HG03575 (cell line): ENCODE measurements at regions not wholly inside any gene's neighbourhood (a gene's known extent, or its start where the extent isn't known, plus 50 kb on each side); places are given as distances from the start of the nearest gene placed in this dataset.
A peak's percentile ranks its signal among the peaks of the same experiment; 100 is the strongest.
"Not testable (repeated sequence)": the region's sequence is repeated elsewhere in the genome, so short reads cannot be mapped to it uniquely, and the experiment has no call there.

ENCODE experiments used
- ATAC-seq: cut with Tn5 transposase; IDR thresholded peaks from one replicate; pipeline ENCODE4 v1.9.1; 2021; ENCODE audit not compliant: unreplicated experiment, insufficient number of reproducible peaks, low FRiP score; ENCODE audit errors: extremely low read depth

DNA sequence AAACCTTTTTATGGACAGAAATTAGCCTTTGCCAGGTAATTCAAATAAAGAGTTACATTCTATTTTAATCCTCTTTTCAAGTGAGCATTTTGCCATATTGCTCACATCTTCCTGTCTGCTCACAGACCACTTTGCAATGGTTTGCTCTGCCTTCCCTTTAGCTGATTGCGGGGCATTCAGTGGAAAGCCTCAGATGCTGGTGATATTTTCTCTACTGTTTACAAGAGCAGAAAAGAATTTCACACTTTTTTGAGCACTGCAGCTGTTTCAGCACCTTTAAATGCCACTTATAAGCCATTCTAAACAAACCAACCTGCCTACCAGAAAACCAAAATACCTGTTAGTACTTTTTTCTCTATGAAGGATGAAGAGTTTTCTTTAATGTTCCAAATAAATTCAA, 195.7 kb upstream of the LRIG3 start:
- ATAC-seq = no peak

DNA sequence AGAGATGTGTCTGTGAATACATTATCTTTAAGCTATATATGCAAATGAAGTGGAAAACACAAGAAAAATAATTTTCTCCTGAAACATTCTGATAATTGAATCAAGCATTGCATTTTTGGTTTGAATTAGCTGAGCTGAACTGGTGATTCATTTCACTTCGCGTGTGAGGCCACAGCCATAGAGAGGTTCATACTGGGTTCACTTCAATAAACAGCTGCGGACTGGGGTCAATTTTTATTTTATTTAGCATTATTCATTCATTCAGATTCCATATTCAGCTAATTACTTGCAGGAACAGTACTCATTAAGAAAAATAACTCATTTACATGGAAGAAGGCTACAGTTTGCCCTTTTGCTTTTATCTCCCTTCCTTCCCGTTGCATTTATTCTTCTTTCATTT, 195.2 kb upstream of the LRIG3 start:
- no peak for ATAC-seq

DNA sequence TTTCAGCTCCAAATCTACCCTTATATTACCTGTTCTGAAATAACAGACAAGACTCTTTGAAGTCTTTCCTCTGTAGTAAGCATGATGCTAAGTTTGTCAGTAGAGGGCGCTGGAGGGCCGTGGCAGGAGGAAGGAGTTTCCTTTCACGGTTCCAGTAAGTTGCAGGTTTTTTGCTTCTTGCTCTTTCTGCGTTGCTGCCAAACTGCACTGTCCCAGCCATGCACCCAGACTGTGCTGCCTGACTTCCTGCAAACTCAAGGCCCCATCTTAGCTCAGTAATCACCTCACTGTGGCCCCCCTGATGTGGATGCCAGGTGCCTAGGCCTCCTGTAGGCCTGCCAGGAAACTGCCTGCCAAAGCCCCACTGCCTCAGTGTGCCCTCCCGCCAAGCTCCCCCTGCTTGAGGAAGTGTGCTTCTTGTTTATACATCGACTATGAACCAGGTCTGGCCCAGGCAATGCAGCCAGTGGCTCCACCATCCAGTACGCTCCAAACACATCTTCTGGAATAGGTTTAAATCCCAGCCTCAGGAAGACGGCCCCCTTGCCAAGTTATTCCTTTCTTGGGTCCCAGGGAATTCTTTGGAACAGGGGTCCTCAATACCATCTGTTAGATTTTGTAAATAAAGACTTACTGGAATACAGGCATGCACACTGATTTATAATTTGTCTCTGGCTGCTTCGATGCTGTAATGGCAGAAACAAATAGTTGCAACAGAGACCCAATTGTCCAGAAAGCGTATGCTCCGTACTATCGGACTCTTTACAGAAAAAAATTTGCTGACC, 193.7 kb upstream of the LRIG3 start:
- peak; percentile 71 for ATAC-seq

DNA sequence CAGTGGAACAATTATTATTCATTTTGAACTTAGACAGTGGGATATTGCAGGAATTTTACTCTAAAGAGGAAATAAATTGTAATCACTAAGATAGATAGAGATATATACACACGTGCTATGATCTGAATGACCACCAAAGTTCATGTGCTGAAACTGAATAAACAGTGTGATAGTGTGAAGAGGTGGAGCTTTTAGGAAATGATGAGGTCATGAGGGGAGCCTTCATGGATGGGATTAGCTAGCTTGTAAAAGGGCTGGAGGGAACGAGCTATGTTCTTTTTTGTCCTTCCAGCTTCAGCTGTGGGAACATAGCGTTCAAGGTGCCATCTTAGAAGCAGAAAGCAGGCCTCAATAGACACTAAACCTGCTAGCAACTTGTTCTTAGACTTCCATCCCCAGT, 191.5 kb upstream of the LRIG3 start:
- no peak for ATAC-seq

DNA sequence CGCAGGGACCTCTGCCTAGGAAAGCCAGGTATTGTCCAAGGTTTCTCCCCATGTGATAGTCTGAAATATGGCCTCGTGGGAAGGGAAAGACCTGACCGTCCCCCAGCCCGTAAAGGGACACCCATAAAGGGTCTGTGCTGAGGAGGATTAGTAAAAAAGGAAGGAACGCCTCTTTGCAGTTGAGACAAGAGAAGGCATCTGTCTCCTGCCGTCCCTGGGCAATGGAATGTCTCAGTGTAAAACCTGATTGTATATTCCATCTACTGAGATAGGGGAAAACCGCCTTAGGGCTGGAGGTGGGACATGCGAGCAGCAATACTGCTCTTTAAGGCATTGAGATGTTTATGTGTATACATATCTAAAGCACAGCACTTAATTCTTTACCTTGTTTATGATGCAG, 188.2 kb upstream of the LRIG3 start:
- not testable (repeated sequence) for ATAC-seq

DNA sequence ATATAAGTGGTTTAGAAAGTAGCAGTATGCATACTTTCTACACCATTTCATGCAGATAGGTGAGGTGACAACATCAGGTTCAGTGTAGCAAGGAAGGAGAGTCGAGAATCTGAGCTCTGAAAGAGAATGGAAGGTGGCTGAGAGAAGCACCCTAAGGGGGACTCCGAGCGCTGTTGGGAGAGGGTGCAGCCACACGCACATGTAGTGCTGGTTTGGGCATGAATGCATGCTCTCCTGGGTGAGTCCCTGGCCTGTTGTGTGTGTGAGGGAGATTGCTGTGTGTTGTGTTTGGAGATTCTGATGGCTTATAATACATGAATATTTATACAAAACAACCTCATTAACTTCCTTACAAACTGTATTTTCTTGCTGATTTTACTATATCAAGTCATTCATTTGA, 180.3 kb upstream of the LRIG3 start:
- ATAC-seq = no peak

DNA sequence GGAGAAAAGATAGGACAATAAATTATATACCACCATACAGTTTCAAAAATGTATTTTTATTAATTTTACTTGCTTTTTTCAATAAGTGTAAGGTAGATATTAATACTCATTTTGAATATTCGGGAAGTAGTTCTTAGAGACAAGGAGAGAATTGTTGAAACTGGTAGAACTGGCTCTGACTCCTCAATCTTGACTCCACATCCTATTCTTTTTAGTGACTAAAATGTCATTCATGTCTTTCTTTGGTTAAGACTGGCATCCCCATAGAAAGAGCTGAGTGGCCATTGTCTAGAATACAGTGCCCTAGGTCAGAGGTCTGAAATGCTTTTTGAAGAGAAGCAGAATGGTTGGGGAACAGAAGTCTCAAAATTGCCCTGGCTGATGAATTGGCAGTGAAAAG, 177.6 kb upstream of the LRIG3 start:
- ATAC-seq = no peak

DNA sequence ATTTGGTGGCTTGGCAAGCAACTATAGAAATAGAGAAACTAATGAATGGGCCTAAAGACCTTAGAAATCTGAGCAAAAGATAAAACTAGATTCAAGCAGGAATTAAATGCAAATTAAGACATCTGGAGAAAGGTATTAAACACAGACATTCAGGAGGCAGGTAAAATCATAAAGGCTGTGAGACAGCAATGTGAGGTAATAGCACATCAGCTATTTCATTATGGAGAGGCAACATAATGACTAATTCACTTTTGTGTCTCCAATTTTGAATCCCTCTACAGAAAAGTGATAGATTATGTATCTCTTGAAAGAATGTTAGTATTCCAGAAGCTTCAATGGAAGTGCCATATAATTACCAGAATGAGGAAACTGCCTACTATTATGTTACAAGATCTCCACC, 175.9 kb upstream of the LRIG3 start:
- ATAC-seq = no peak

DNA sequence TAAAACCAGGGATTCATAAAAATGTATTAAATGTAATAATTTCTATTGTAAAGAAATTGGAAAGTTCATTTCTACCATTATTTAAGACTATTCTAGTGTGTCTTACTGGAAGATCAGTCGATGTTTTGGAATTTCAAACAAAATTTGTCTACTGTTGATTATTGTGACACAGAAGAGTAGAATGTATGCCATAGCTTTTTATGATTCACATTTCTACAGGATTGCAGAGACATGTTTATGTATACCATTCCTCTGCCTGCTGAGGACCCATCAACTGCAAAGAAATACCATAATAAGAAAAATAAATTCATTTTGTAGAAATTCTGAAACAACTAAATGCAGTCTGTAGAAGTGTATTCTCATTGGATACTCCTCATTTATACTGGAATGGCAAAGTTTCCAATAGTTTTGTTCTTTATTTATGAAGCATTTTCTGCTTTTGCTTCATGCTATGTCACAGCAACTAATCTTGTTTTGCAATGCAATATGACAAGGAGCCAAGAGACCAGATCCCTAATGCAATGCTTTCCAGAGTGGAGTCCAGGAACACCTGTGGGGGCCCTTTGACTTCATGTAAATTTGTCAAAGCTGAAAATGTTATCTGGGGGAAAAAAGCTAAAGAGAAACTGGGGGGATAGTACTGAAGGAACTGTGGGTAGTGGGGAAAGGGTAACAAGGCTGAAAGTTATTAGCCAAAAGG, 172.9 kb upstream of the LRIG3 start:
- no peak for ATAC-seq

DNA sequence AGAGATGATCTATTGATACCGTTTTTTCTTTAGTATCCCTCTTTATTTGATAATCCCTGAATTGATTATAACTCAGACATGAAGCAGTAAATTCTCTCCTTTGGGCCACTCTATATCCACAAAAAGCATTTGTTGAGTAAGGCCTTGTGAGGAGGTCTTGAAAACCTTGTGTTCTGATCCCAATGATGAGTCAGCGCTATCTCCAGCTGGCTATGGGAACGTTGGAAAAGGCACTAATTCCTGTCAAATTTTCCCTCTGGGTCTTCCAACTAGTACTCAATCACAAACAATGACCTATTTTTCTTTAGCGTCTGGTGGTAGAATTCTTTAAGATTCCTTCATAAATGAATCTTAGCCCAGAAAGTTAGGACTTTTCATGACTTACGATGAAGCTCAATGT, 168.4 kb upstream of the LRIG3 start:
- ATAC-seq = no peak

DNA sequence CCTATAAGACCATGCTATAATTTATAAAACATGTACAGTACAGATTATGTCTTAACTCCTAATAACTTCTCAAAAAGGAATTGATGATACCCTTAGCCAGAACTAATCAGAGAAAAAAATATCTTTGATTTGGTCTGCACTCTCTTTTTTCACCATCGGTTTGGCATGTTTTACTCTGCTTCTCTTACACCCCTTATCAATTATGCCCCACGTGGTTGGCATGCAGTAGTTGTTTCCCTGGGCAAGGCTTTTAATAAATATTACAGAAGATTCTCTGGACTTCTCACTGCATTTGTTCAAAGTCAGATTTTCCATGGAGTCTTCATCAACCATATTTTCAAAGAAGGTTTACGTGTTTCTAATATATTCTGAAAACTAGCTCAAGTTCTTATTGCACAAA, 167.4 kb upstream of the LRIG3 start:
- ATAC-seq = no peak

DNA sequence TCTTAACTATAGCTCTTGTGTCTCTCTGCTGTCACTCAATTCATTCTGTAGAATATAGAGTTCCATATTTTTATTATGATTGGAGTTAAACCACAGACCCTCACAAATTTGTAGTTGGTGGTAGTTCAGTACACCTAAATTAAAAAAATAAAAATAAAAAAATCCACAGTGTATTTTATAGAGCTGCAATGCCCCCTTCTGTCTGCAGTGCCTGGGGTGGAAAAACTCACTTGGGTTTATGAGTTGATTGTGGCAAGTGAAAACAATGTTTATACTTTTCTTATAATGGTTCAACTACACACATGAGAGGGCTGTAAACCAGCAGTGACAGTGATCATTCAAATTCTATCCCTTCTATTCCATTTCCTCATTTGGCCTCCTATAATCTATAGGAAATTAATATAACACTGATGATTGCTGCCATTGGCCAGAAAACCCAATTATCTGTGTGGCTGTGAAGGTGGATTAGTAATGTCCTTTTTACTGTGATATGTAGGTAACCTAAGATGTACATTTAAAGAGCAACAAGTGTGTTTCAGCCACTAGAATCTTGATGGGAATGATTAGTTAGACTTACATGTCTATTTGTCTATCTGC, 166.9 kb upstream of the LRIG3 start:
- ATAC-seq = no peak

DNA sequence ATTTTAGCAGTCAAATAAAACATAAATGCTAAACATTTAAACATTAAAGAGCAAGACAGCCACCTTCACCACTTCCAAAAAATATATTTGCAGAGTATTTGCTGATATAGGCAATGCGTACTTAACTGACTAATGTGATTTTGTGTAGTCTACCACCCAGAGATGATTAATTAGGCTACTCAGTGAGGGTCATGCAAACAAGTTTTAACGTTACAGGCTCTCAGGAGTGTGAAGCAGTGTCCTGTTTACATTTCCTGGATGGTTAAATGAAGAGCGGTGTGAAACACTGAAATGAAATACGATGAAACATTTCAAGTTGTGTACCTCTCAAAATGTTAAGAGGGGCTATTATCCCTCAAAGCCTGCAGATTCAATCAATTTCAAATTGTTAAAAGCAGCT, 165.8 kb upstream of the LRIG3 start:
- no peak for ATAC-seq

DNA sequence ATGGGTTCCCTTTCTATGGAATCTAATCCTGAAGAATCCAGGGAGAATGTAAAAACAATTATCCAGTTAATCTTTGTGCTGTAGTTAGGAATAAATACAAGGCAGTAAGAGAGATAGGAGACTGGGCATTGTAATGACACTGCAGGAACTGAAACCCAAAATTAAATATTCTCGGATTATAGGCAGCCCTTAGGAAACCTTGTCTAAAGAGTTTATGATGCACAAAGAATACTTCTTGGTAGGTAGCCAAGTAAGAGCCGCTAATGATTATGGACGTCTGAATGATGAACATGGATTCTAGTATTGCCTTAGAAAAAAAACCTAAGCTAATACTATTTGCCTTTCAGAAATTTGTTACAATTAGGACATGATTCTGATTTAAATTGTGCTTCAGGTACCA, 165.4 kb upstream of the LRIG3 start:
- ATAC-seq = no peak

DNA sequence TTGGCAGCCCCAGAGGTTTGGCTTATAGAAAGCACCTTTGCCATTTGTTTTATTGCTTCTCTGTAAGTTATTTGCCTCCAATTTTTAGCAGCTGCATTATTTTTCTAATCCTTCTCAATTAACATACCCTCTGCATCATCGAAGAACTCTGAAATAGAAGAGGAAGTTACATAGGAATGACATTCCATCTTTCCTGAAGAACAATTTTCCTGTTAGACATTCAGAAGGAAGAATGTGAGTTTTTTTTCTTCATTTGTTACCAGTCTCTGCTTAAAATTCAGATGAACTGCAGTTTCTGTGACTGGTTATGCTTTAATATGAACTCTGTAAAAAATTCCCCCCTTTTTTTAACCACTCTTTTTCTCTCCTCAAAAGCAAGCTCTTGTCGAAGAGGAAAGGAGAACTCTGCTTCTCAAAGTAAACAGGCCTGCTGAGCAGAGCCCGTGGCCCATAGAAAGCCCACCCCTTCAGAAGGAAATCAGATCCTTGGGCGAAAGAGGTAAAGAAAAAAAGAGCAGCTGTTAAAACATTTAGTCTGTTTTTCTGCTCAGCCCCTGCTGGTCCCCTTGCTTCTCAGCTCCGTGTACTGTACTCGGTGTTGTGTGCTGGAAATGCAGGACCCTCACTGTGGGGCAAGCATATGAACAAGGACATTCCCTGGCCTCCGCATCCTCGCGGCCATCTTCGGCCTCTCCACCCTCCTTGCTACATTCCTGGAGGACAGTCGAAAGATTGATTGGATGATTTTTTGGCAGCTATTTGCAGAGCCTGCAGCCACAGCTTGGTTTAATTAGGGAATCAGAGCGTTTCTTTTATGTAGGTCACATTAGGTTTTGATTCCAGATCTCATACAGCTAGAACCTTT, 164.4 kb upstream of the LRIG3 start:
- ATAC-seq = no peak

DNA sequence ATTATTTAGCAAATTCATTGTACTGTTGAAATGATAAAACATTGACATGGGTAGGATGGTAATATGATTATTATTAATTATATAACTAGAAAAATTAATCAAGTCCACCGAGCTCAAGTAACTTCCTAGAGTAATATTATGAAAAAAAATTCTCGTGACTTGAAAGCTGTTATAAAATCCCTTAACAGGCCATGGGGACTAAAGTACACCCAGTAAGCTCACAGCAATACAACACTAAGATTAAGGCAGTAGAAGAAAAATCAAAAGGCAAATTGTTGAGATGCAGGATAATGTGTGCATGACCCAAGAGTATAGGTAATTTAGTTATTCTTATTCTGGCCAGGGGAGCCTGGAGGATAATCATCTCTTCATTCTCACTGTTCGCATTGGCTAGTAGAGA, 162.6 kb upstream of the LRIG3 start:
- ATAC-seq = no peak

DNA sequence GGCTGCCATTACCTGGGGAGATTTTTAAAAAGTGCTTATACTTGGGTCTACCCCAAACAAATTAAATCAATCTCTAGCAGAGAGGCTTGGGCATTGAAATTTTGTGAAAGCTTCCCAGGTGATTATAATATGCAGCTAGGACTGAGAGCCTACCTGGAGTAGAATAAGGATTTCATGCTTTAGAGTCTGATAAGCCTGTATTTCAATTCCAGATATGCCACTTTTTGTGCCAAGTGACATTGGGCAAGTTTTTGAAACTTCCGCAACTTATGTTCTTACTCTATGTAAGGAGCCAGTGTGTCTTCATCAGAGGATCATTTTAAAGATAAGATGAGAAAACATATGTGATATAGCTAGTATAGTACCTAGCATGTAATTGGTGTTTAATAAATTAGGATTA, 159.8 kb upstream of the LRIG3 start:
- ATAC-seq = no peak

DNA sequence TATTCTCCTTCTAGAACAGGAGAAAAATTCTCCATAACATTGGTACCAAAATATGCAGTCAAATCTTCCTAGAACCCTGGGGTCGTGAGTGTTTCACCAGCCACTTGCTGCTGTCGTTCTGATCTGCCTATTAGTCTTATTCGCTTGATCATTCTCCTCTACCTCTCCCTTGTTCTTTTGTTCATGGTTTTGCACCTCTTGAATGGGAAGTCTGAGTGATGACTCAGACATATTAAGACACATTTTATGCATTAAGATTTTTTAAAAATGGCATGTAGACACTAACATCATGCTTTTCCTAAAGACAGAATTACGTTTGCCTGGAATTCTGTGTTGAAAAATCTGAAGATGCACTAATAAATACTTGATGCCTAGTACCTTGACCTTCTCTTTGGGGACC, 159.2 kb upstream of the LRIG3 start:
- no peak for ATAC-seq

DNA sequence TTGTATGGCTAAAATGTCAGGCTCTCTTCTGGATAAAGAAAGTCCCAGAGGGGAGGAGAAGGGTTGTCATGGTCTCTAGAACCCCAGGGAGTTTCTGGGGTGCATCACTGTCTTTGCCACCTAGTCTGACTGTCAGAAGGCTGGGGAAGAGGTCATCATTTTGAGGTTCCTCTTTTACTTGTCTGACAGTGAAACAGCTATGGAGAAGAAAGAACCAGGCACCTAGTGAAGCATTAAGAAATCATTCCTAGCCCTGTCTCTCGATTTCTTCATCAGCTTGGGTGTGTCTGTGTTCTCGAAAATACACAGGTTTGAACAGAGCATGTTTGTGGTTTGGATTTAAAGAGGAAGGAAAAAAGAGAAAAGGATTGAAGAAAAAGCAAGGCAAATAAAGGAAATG, 158.7 kb upstream of the LRIG3 start:
- no peak for ATAC-seq
